ENCODE measurements at regions not wholly inside any gene's neighbourhood (a gene's known extent, or its start where the extent isn't known, plus 50 kb on each side); places are given as distances from the start of the nearest gene placed in this dataset.

DNA sequence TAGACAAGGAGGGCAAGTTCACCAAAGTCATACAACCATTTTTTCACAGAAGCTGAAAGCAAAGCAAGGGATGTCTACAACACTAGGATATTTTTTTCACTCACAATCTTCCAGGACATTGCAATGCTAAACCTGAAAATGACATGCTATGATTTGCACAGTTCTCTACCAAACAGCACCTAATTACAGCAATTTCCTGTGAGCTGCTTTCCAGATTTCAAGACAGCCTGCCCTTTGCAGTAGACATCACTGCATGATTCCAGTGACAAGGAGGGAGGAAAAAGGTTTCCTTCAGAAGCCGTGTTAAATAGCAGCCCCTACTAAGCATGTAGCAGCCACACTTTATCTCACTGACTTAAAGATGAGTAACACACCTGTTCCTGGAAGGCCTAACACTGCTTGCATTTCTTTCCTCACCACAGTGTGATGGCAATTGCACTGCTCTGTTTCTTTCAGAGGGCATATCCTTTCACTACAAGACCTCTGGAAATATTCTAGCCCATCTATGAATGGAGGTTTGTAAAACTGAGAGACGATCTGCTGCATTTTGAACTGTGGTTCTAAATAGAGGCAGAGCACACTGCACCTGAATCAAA, 97.1 kb downstream of the DUSP10 start:
- no peak for DNase-seq

DNA sequence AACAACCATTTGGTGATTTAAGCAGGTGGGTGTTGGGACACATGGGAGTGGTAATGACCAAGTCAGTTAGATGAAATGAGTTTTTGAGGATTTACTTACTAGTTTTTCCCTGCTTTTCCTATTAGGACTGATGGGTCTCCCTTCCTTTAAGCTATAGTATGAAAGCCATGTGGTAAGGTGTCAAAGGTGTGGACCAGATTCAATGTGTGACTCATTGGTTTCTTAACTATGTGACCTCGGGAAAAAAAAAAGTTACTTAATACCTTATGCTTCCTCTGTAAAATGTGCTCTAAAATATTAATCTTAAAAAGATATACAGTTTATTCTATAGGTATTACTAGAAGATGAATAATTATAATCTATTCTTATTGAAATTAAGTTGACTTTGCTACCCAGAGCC, 93.7 kb downstream of the DUSP10 start:
- DNase-seq, result no peak
